HL-60 (cell line): ENCODE measurements at regions not wholly inside any gene's neighbourhood (a gene's known extent, or its start where the extent isn't known, plus 50 kb on each side); places are given as distances from the start of the nearest gene placed in this dataset.

Experiments used
- DNase-seq, 2 experiments: peaks; one replicate each; pipeline ENCODE4 v3.0.0-alpha.2; 2010 to 2020; ENCODE audit warnings: low read depth in 1 of 2, low spot score in 1 of 2
- H3K27ac ChIP-seq: fragments of 250-450 bp; sonication (Bioruptor Pico); replicated peaks from 2 replicates; pipeline ENCODE4 v1.5.1; 2020; ENCODE audit warnings: mild to moderate bottlenecking, moderate library complexity
- H3K27me3 ChIP-seq: fragments of 250-450 bp; sonication (Bioruptor Pico); 2 replicates; pipeline ENCODE4 v1.5.1; 2021; ENCODE audit warnings: mild to moderate bottlenecking, moderate library complexity; ENCODE audit not compliant: insufficient read depth, poor library complexity, severe bottlenecking
- H3K4me3 ChIP-seq: replicated peaks from 2 replicates; pipeline ENCODE4 v1.5.1; 2011; ENCODE audit warnings: mild to moderate bottlenecking, control low read depth, low read length; ENCODE audit not compliant: insufficient read depth
- GABPA ChIP-seq: IDR thresholded peaks from 2 replicates; pipeline ENCODE4 v1.6.1; 2012; ENCODE audit warnings: low read depth
- POLR2AphosphoS5 ChIP-seq: IDR thresholded peaks from 2 replicates; pipeline ENCODE4 v1.6.1; 2012; ENCODE audit warnings: low read depth
- SPI1 ChIP-seq: IDR thresholded peaks from 2 replicates; pipeline ENCODE4 v1.6.1; 2012; ENCODE audit warnings: low read depth, mild to moderate bottlenecking, borderline replicate concordance
- TF ChIP-seq, protein P1 (sequence below): IDR thresholded peaks from 2 replicates; pipeline ENCODE4 v1.6.1; 2012; ENCODE audit warnings: low read depth; ENCODE audit not compliant: insufficient replicate concordance
- TF ChIP-seq, protein P2 (sequence below): IDR thresholded peaks from one replicate; pipeline ENCODE4 v1.5.1; 2011; ENCODE audit warnings: low read length, control low read depth, inconsistent platforms; ENCODE audit not compliant: insufficient read depth

DNA sequence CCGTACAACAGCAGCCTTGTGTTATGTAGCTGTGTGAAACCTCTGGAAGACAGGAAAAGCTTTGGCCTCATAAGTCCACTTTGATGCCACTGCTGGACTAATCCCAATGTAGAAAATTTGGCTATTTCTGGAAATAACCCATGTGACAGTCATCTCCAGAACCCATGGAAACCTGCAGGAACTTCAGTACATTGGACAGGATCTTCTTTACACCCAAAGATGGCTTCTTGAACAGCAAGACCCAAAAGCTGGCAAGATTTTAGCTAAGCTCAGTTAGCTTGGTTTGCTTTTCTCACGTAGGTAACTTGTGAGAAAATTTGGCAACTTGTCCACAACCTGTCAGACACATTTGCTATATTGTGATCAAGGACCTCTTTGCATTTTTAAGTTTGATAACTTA, 74.8 kb upstream of the RCN1 start:
- DNase-seq, result no peak
- TF ChIP-seq SPI1, result no peak
- TF ChIP-seq, protein P1, sequence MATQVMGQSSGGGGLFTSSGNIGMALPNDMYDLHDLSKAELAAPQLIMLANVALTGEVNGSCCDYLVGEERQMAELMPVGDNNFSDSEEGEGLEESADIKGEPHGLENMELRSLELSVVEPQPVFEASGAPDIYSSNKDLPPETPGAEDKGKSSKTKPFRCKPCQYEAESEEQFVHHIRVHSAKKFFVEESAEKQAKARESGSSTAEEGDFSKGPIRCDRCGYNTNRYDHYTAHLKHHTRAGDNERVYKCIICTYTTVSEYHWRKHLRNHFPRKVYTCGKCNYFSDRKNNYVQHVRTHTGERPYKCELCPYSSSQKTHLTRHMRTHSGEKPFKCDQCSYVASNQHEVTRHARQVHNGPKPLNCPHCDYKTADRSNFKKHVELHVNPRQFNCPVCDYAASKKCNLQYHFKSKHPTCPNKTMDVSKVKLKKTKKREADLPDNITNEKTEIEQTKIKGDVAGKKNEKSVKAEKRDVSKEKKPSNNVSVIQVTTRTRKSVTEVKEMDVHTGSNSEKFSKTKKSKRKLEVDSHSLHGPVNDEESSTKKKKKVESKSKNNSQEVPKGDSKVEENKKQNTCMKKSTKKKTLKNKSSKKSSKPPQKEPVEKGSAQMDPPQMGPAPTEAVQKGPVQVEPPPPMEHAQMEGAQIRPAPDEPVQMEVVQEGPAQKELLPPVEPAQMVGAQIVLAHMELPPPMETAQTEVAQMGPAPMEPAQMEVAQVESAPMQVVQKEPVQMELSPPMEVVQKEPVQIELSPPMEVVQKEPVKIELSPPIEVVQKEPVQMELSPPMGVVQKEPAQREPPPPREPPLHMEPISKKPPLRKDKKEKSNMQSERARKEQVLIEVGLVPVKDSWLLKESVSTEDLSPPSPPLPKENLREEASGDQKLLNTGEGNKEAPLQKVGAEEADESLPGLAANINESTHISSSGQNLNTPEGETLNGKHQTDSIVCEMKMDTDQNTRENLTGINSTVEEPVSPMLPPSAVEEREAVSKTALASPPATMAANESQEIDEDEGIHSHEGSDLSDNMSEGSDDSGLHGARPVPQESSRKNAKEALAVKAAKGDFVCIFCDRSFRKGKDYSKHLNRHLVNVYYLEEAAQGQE, result peak; percentile 54
- Histone ChIP-seq H3K27me3 (peaks cover 3% of the 10 kb centered on the region), H3K27ac (no peak overlapping the region), H3K4me3 (no peak overlapping the region)

DNA sequence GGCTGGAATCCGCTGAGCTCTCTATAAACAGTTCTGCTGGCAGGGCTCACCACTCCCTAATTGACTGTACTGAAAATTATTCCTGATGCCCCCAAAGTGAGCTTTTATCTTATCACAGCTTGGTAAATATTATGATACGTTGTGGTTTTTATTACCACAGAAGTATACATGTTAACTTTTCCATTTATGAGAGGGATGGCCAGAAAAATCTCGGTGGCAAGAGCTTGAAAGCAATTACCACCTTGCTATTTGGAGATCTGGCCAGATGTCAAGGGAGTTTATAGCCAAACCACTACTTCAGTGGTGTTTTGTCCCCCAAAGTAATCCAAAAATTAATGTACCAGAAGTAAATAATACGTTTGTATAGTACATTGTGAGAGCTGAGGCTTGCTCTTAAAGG, 75.4 kb upstream of the RCN1 start:
- TF ChIP-seq SPI1 (no peak), GABPA (no peak), POLR2AphosphoS5 (no peak)
- TF ChIP-seq, protein P1, result no peak
- TF ChIP-seq, protein P2, sequence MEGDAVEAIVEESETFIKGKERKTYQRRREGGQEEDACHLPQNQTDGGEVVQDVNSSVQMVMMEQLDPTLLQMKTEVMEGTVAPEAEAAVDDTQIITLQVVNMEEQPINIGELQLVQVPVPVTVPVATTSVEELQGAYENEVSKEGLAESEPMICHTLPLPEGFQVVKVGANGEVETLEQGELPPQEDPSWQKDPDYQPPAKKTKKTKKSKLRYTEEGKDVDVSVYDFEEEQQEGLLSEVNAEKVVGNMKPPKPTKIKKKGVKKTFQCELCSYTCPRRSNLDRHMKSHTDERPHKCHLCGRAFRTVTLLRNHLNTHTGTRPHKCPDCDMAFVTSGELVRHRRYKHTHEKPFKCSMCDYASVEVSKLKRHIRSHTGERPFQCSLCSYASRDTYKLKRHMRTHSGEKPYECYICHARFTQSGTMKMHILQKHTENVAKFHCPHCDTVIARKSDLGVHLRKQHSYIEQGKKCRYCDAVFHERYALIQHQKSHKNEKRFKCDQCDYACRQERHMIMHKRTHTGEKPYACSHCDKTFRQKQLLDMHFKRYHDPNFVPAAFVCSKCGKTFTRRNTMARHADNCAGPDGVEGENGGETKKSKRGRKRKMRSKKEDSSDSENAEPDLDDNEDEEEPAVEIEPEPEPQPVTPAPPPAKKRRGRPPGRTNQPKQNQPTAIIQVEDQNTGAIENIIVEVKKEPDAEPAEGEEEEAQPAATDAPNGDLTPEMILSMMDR, result no peak
- Histone ChIP-seq H3K4me3 (no peak overlapping the region), H3K27ac (no peak overlapping the region), H3K27me3 (peaks cover 3% of the 10 kb centered on the region)
- no peak for DNase-seq

DNA sequence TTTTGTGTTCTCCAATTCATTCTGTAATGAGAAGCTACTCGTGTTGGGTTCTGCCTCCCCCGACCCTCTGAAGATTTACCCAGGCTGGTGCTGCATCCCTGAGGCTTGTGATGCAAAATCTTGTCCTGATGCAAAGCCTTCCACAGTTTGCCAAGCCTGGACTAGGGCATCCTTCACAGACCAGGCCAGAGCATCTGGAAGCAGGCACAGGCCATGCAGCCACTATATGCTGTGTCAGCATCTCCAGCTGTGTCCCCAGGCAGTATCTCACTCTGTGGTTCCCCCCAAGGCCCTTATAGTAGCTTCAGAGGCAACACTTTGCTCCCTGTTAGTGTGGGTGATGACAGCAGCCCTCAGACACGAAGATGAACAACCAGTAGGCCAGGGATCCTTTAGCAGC, 77.3 kb upstream of the RCN1 start:
- TF ChIP-seq SPI1, result no peak
- no peak for TF ChIP-seq POLR2AphosphoS5
- TF ChIP-seq GABPA, result no peak
- TF ChIP-seq, protein P2, result no peak
- TF ChIP-seq, protein P1, result no peak
- Histone ChIP-seq H3K27me3 (peaks cover 3% of the 10 kb centered on the region), H3K27ac (no peak overlapping the region), H3K4me3 (no peak overlapping the region)
- no peak for DNase-seq

DNA sequence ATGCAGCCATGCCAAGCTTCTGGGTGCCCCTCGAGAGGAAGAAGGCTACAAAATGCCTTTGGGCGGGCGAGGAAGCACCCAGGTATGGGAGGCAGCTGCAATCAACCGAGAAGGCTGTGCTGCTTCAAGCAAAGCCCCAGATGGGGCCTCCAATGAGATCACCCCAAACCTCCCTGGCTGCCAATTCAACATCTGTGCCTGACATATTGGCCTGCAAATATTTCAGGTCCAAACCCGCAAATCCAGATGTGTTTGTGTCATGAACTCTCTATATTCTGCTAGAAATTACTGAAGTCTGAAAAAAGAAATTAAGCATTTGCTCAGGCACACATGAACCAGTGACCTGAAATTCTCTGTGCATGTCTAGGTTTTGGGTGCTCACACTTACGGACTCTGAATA, 78.8 kb upstream of the RCN1 start:
- peaks cover 3% of the 10 kb centered on the region for H3K27me3 ChIP-seq
- no peak overlapping the region for H3K27ac ChIP-seq
- H3K4me3 ChIP-seq, result no peak overlapping the region
- TF ChIP-seq, protein P2, result no peak
- TF ChIP-seq GABPA (no peak), POLR2AphosphoS5 (no peak), SPI1 (no peak)
- TF ChIP-seq, protein P1, result no peak
- DNase-seq, result no peak
